HG02973 (cell line): ENCODE measurements at regions not wholly inside any gene's neighbourhood (a gene's known extent, or its start where the extent isn't known, plus 50 kb on each side); places are given as distances from the start of the nearest gene placed in this dataset.
"Not testable (repeated sequence)": the region's sequence is repeated elsewhere in the genome, so short reads cannot be mapped to it uniquely, and the experiment has no call there.

ENCODE experiments used
- ATAC-seq: cut with Tn5 transposase; IDR thresholded peaks from one replicate; pipeline ENCODE4 v1.9.1; 2021; ENCODE audit warnings: moderate library complexity; ENCODE audit not compliant: unreplicated experiment

DNA sequence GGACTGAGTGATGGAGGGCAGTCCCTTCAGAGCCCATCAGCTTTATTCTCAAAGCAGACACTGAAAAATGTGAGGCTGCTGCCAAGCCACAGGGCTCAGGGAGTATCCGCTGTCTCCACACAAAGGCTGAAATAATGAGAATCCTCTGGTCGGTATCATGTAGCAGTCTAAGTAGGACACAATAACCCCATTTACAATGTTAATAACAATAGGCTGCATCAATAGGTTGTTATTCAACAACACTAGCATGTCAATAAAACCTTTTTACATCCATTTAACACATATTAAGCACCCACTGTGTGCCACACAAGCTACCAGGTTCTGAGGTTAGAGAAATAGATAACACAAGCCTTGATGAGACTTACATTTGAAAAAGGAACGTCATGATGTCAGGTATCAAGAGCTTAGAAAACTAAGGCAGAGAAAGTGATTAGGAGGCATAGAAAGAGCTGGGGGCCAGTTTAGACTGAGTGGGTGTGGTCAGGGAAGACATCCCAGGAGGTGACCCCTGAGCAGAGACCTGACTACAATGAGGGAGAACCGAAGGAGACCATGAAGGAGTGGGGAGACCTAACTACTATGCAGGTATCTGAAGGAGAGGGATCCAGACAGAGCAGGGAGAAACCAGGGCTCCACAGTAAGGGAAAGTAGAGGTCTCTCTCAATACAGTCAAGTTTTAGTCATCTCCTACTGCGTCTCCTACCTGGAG is 140.1 kb upstream of the GRIA1 start:
- ATAC-seq: no peak

DNA sequence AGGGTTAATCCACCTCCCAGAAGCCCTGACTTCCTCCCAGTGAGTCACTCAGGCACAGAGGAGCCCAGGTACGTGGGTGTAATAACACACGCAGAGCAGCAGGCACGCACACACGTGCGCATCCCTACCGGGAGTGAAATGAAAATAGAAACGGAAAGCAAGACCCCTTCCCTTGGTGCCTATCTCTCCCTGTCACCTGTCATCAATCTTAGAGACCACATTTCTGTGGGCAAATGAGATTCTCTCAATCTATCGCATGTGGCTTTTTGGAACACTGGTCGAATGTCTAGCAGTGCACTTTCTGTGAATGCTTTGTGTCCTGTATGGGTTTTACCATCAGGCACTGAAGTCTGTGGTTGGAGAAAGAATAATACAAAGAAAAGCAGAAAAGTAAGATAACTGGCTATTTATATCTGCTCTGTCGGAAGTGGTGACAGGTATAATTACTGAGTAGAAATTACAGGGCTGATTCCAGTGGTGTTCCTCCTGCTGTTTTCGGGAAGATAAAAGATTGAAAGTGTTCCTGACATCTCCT is 137.7 kb upstream of the GRIA1 start:
- peak; percentile 81 for ATAC-seq

DNA sequence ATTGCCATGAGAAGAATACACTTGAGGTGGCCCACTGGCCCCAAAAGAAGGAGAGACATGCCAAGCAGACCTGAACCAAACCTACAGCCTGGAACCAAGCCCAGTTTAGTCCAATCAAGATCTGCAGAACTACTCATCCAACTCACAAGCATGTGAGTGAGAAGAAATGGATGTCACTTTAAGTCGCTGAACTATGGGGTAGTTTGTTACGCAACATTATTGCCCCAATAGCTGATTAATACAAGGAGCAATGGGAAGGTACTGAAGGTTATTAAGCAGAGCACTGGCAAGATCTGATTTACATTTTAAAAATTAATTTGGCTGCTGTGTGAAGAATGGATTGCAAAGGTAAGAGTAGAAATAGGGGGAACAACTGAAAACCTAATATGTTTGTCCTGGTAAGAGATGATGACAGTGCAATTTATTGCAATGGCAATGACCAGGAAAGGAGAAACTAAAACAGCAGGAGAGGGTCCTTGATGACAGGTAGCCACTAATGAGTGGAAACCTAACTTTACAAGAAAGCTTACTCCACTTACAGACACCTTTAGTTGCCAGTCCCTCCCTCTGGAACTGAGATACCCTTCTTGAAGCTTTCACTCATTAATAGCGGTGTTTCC is 132.9 kb upstream of the GRIA1 start:
- no peak for ATAC-seq

DNA sequence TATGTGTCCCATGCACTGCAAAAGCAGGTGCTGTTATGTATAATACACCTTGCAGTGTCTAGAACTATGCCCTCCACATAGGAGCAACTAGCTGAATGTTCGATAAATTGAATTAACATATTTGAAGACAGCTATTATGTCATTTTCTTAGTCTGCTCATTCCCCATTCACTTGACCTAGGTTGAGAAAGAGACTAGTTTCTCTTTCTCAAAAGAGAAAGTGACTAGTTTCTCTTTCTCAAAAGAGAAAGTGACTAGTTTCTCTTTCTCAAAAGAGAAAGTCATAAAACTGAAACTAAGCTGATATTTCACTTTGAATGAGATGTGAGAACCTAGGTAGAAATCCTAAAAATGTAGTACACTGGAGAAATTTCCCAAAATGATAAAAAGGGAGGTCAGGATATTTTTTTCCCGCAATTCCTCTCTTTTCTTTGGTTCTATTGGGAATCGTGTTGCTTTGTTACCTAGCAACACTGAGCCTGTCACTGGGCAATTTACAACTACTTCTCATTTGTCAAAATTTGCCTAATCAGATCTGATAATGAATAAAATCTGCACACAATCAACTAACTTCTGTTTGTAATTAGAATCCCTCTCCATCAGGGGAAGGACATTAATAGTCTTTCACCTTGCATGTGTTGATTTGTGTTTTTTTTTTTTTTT is 132.0 kb upstream of the GRIA1 start:
- peak; percentile 95 for ATAC-seq

DNA sequence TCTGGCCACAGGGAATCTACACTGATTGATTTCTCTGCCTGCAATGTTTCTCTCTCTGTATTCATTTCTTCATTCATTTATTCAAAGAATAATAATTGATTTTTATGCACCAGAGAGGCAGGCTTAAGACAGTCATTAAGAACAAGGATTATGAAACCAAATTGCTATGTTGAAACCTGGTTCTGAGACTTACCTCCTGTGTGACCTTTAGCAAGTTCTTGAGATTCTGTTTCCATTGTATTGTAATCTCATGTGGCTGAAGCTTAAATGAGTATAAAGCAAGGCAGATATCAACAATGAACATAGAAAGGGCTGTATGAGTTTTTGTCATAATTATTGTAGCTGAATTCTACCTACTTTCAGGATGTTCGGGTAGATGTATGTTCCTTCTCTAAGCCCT is 129.6 kb upstream of the GRIA1 start:
- no peak for ATAC-seq

DNA sequence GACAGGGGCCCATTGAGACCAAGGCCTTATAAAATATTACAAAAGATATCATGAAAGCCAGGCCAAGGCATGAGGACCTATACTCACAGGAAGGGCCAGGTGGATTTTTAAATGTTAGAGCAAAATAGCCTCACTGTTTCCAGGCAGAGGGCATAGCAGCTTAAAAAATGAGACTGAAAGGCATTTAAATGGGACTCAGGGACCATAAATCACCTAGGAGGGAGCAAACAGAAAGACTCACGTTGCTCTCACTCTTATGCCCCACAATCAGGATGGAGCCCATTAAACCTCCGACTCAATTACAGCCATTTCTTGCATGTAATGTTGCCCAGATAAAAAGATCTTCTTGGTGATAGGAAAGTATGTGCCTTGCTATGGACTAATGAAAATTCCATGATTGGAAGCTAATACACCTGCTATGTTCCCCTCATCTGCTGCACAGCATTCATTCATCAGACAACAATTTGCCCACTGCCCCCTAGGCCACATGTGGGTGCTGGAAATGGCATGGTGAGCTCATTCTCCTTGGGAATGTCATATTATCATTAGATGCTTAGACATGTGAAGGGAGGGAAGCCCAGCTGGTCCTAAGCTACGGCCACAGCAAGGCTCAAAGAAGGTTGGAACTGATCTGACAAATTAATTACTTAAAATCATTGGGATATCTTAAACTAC is 128.6 kb upstream of the GRIA1 start:
- no peak for ATAC-seq

DNA sequence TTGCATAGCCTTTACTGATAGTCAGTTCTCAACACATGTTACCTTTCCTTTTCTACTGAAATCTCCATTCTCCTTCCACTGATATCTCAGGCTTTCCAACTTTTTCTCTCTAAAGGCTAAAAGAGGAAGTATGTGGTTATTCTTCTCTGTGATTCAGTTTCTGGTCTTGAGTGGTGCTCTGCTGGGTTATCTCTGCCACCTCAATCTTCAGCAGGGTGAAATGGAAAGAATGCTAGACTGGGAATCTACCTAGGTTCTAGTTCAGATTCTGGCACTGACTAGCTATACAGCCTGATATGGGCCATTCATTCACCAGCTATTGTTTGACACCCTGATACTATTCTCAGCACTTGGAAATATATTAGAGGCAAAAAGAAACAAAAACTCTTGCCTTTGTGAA is 124.9 kb upstream of the GRIA1 start:
- peak; percentile 63 for ATAC-seq

DNA sequence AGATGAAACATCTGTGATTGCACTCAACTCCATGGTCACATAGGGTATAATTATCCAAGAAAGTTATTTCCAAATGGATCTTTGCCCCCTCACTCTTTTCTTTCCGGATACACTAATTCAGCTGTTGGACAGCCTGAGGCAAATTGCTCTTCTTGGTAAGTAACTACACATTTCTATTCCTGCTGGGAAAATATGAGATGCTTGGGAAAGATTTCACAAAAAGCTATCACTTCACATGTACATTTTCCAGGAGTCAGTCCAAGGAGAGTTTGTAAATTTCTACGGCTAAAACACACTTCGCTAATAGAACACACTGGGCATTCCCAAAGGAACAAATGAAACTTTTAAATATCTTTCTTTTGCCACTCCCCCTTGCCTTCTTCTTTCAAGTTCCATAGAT is 123.0 kb upstream of the GRIA1 start:
- no peak for ATAC-seq

DNA sequence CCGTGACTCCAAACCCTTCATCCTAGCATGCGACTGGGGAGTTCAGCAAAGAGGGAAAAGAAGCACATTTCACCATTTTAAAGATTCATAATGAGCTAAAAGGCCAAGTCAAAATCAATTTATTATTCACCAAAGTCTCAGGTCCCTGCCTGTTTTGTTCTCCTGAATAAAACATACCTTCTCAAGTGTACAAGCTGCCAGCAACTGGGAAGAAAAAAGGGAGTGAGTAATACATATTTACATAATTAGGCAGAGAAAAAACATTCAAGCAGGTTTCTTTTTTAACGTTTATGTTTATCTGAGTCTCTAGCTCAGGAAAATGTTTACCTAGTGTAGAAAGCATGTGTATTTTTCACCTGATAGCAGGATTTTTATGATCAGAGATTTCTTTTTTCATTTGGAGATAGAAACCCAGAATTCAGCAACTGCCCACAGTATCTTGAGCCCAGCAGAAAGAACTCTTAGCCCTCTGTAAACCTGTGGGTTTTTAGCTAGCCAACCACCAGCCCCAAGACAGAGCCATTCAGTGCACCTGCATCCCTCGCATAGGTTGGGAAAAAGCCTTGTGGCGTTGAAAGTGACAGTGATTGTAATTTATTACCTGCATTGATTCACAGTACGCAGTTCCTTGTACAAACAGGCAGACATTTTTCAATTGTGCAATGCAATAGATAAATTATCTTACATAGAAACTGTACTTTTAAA is 117.9 kb upstream of the GRIA1 start:
- no peak for ATAC-seq

DNA sequence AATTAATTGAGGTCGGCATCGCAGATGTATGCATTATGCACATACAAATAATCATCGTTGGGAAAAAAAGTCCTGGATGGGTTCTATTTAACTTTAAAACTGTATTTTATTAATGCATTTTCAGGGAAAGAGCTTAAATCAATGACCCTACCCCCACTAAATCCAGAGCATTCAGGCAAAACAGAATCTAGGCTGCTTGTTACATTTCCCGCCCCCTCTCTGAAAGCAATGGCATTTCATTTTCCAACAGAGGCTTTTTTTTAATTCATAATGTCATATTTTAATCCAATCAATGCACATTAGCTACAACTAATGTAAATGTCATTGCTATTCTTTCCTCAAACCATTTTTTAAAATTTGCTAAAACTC is 117.4 kb upstream of the GRIA1 start:
- ATAC-seq: no peak

DNA sequence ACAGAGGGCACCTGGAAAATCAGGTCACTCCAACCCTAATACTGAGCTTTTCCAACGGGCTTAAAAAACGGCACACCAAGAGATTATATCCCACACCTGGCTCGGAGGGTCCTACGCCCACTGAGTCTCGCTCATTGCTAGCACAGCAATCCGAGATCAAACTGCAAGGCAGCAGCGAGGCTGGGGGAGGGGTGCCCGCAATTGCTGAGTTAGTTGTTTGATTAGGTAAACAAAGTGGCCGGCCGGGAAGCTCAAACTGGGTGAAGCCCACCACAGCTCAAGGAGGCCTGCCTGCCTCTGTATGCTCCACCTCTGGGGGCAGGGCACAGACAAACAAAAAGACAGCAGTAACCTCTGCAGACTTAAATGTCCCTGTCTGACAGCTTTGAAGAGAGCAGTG is 108.8 kb upstream of the GRIA1 start:
- ATAC-seq: not testable (repeated sequence)

DNA sequence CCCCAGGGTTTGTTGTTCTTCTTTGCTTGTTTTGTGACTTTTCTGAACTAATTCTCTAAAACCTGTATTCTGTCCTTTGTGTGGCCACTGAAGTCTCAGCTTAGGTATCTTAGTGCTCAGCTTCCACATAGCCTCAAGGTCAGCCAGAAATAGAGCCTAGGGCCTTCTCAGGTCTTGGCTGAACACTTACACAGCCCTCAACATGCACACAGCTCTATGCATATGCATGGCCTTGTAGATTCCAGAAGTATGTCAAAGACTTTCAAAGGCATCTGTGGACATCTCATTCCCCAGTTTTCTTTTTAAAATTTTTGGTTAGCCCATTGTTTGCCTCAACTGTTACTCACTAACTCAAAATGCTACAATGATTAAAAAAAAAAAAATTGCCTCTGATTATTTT is 99.9 kb upstream of the GRIA1 start:
- ATAC-seq: no peak

DNA sequence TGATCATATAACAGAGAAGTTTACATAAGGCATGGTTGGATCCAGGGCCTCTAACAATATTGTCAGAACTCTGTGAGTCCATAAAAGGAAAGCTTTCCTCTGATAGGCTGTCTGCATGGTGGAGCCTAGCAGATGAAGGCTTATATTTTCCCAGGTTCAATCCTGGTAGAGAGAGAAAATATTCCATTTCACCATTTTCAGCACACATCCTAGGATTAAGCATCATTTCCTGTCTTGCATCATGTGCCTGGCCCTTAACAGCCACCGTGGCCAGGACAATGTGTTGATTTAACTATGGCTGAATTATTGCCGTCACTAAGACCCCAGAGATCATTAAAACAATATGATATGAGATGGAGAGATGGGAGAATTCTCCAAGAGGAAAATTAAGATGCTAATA is 90.9 kb upstream of the GRIA1 start:
- ATAC-seq: no peak

DNA sequence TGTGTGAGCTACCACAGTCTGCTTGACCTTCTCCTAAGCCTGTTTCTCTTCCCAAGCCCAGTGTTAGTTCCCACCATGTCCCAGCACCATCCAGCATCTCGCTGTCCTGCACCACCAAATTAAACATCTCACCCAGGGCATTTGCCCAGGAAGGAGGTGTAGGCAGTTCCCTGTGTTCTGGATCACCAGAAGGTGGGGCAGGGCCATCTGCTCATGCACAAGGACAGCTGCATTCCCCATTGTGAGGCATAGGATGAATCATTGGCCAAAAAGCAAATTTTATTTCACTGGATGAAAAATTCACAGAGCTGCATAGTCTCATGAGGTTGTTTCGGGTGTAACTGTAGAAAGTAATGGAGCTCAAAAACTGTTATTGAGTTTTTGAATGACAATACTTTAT is 89.5 kb upstream of the GRIA1 start:
- no peak for ATAC-seq

DNA sequence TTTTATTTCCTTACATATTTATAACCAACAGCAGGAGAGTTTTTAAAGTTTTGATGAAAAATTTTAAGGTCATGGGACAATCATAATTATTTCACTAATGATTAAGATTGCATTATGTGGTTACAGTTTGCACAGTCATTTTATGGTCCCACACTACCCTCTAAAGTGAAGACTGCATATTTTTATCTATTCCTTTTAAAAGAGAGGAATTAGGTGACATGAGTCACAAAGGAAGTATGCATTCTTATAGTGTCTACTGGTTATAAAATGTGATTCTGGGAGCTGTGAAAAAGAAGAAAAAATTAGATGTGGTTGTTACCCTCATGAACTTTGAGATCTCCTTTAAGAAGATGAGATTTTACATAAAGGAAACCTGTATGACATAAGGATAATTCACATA is 87.9 kb upstream of the GRIA1 start:
- ATAC-seq: no peak

DNA sequence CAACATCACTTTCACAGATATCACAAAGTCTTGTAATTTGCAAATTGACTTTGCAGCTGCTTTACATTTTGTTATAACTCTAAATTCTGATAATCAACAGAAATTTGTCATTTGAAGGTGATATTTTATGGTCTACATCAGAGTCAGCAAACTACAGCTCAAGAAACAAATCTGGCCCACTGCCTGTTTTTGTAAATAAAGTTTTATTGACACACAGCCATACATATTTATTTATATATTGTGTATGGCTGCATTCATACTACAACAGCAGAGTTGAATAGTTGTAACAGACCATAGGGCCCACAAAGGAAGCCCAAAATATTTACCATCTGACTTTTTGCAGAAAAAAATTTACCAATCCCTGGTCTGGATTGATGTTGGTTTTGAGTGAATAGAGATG is 87.0 kb upstream of the GRIA1 start:
- ATAC-seq: no peak

DNA sequence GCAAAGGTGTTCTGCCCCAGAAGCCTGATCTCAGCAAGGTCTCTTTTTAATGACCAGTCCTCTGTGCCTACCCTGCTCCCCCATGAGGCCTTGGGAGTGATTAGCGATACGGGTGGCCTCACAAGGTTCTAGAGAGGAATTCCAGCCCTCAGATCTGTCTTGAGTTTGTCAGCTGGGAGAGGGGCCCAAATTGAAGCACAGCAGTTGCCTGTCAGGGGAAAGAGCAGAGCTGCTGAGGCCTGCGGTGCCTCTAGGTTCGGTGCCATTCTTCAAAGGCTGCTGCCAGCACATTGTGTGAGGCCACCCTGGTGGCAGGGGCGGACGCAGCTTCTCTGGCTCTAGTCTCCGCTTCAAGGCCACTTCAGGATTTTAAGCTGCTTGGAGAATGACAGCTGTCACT is 85.7 kb upstream of the GRIA1 start:
- no peak for ATAC-seq

DNA sequence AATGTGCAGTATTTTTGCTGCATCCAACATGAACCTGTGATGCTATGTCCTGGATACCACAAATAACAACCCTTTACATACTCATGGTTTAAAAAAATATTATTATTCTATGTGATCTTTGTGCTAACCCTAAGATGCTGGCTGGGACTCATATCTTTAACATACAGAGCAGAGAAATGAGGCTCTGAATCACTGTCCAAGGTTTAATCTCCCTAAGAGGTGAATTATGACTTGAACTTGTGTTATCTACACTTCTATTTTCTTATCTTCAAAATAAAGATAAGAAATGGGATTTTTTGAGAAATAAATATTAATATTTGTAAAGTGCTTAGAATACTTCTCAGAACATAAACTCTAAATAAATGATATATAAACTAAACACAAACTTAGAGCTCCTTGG is 68.8 kb upstream of the GRIA1 start:
- ATAC-seq: no peak

DNA sequence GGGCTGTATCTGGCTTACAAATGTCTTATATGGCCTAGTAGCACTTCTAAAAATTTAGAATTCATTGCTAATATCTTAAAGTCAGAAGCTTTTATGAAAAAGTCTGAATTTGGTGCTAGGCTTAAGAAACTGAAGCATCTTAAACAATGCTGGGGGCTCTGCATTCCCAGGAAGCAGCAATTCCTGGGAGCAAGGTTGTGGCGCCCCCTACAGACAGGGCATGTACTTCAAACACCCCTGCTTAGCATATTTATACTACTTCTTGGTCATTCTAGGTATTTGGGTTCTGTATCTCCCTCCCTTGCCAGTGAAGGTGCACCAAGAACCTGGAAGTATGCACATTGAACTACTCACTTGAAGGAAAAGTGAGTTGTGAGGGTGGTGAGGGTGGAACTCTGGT is 64.6 kb upstream of the GRIA1 start:
- no peak for ATAC-seq

DNA sequence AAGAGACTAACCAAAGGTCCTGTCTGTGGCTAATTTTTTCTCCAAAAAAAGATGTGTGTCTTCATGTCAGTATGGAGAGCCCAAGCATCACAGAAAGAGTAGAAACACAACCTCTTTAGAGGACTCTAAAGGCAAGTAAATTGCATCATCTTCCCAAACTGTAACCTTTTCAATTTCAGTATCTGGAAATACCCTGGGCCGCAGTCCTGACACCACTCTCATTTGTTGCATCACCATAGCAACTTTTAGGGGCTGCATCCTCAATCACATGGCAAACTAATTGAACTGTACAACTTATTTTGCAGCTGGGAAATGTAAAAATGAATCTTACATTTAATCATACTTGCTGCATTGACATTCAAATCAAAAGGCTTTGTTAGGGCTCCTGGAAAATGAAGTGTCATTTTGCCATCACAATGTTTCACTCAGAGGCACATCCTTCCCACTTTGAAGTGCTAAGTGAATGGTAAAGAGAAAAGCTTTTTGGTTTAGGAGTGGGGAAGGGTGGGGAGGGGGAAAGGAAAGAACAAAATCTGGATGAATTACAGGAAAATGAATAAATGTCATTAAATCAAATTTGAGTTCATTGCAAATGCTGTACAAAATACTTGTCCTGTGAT is 60.6 kb upstream of the GRIA1 start:
- peak; percentile 86 for ATAC-seq

DNA sequence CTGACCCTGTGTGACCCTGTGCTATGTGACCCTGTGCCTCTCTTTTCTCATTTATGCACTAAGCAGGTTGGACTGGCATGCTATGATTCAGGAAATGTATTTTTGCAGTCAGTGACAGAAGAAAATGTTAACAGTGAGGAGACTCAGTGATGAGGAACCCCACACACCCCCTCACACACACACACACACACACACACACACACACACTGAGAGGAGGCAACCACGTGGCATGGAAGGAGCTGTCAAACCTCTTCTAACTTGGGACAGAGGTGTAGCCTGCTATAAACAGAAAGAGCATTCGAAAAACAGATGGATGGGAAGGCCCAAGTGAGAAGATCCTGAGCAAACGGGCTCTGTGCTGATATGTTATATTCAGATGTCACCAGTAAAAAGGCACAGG is 57.9 kb upstream of the GRIA1 start:
- no peak for ATAC-seq
